Caco-2 (cell line): ENCODE measurements at regions not wholly inside any gene's neighbourhood (a gene's known extent, or its start where the extent isn't known, plus 50 kb on each side); places are given as distances from the start of the nearest gene placed in this dataset.

Experiments used
- BruUV-seq: library from RNA; stranded (reverse); fragments of 400-500 nt; replicated peaks from 2 replicates; lab custom pipeline; 2021; lab: Mats Ljungman, UMichigan
- CTCF ChIA-PET: fragments of 300-600 bp; sonication (Branson Sonifier 250); formaldehyde crosslinking; loops from one replicate; lab custom pipeline; 2022; ENCODE audit warnings: antibody characterized with exemption; lab: Charles Lee
- POLR2A ChIA-PET: fragments of 300-600 bp; sonication (Branson Sonifier 250); formaldehyde crosslinking; loops from one replicate; lab custom pipeline; 2022; ENCODE audit warnings: antibody characterized with exemption; lab: Charles Lee
- DNase-seq, 2 experiments: peaks; one replicate each; pipeline versions ENCODE4 v3.0.0 to v3.0.0-alpha.2; 2020 to 2022
- H3K27me3 ChIP-seq: replicated peaks from 2 replicates; pipeline ENCODE4 v1.6.0; 2011; ENCODE audit warnings: low read length; ENCODE audit not compliant: control insufficient read depth, insufficient read depth
- H3K36me3 ChIP-seq: 2 replicates; pipeline ENCODE4 v1.5.1; 2011; ENCODE audit warnings: low read length; ENCODE audit not compliant: control insufficient read depth, insufficient read depth
- H3K4me1 ChIP-seq: fragments of 250-450 bp; sonication (Bioruptor Pico); 2 replicates; pipeline ENCODE4 v1.5.1; 2020; ENCODE audit warnings: mild to moderate bottlenecking
- H3K4me3 ChIP-seq: 2 replicates; pipeline ENCODE4 v1.5.1; 2011; ENCODE audit warnings: low read depth, mild to moderate bottlenecking, control low read depth, low read length
- H3K9me3 ChIP-seq: fragments of 250-450 bp; sonication (Bioruptor Pico); 2 replicates; pipeline ENCODE4 v1.5.1; 2020; ENCODE audit warnings: mild to moderate bottlenecking, moderate library complexity
- H3K27ac Mint-ChIP-seq: one replicate; pipeline ENCODE4 v1.8.0; 2022; ENCODE audit warnings: mixed read lengths; ENCODE audit not compliant: unreplicated experiment
- H3K27me3 Mint-ChIP-seq: one replicate; pipeline ENCODE4 v1.8.0; 2022; ENCODE audit warnings: mixed read lengths; ENCODE audit not compliant: insufficient read depth, unreplicated experiment
- H3K36me3 Mint-ChIP-seq: one replicate; pipeline ENCODE4 v1.8.0; 2022; ENCODE audit warnings: mild to moderate bottlenecking, mixed read lengths; ENCODE audit not compliant: insufficient read depth, unreplicated experiment
- H3K4me1 Mint-ChIP-seq: one replicate; pipeline ENCODE4 v1.8.0; 2022; ENCODE audit warnings: low read depth, mixed read lengths; ENCODE audit not compliant: unreplicated experiment
- H3K4me3 Mint-ChIP-seq: one replicate; pipeline ENCODE4 v1.8.0; 2022; ENCODE audit warnings: mild to moderate bottlenecking, moderate library complexity, mixed read lengths; ENCODE audit not compliant: unreplicated experiment
- H3K9me3 Mint-ChIP-seq: one replicate; pipeline ENCODE4 v1.8.0; 2022; ENCODE audit warnings: mixed read lengths; ENCODE audit not compliant: unreplicated experiment
- intact Hi-C: fragments of 100-400 bp; cut with micrococcal nuclease; formaldehyde crosslinking; loops from one replicate; pipeline ENCODE4 v1.10.0; 2022; ENCODE audit not compliant: unreplicated experiment
- TF ChIP-seq, protein P1 (sequence below), 2 experiments: fragments of 200-600 bp in 1 of 2; IDR thresholded peaks; 1 replicate in 1 of 2; 2 replicates in 1 of 2; pipeline versions ENCODE4 v1.5.1 to v1.8.0; 2011 to 2022; ENCODE audit warnings: antibody characterized with exemption in 1 of 2, control low read depth in 1 of 2, inconsistent platforms in 1 of 2, low read depth in 1 of 2, low read length in 1 of 2, mild to moderate bottlenecking in 1 of 2, moderate library complexity in 1 of 2; ENCODE audit not compliant: insufficient read depth in 1 of 2, severe bottlenecking in 1 of 2, unreplicated experiment in 1 of 2

DNA sequence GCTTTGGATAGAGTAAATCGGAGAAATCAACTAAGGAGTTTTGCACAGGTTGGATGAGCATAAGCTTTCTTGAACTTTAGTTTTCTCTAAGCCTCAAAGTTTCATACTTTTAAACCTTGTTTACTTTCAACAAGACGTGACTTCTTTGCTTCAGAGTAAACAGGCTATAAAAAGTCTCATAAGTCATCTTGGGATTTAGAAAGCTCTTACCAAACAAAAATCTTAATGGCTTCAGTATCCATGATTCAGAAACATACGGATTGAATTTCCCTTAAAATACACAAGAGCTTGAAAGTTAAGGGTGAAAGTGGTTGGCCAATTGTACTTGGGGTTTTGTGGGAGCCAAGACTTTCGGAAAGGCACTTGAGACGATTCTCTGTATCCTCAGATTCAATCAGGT, 270.9 kb upstream of the ANKH start:
- TF ChIP-seq, protein P1, sequence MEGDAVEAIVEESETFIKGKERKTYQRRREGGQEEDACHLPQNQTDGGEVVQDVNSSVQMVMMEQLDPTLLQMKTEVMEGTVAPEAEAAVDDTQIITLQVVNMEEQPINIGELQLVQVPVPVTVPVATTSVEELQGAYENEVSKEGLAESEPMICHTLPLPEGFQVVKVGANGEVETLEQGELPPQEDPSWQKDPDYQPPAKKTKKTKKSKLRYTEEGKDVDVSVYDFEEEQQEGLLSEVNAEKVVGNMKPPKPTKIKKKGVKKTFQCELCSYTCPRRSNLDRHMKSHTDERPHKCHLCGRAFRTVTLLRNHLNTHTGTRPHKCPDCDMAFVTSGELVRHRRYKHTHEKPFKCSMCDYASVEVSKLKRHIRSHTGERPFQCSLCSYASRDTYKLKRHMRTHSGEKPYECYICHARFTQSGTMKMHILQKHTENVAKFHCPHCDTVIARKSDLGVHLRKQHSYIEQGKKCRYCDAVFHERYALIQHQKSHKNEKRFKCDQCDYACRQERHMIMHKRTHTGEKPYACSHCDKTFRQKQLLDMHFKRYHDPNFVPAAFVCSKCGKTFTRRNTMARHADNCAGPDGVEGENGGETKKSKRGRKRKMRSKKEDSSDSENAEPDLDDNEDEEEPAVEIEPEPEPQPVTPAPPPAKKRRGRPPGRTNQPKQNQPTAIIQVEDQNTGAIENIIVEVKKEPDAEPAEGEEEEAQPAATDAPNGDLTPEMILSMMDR (IDR thresholded peaks at IDR 0.05; ENCODE audit: insufficient read depth in 1 of 2, low read depth in 1 of 2, low read length in 1 of 2, severe bottlenecking in 1 of 2, unreplicated experiment in 1 of 2), result no peak
- Mint-ChIP-seq H3K4me1 (no peaks in the 10 kb centered on the region), H3K27me3 (peaks cover 20% of the 10 kb centered on the region), H3K36me3 (no peaks in the 10 kb centered on the region), H3K9me3 (no peaks in the 10 kb centered on the region), H3K27ac (no peak overlapping the region), H3K4me3 (no peak overlapping the region)
- ChIA-PET CTCF (interaction anchor here (0.6 kb wide), 1 partner anchor 126 kb away, joined by 4 read pairs; no protein-coding TSS in a partner anchor), POLR2A (no interaction called here)
- Histone ChIP-seq H3K27me3 (no peaks in the 10 kb centered on the region), H3K4me3 (no peak overlapping the region), H3K9me3 (peaks cover 4% of the 10 kb centered on the region; the same call in 1 of the 2 replicates), H3K36me3 (no peaks in the 10 kb centered on the region), H3K4me1 (no peaks in the 10 kb centered on the region)
- DNase-seq, result no peak
- intact Hi-C loops, result no loop called here
- BruUV-seq, result no TSS peak

DNA sequence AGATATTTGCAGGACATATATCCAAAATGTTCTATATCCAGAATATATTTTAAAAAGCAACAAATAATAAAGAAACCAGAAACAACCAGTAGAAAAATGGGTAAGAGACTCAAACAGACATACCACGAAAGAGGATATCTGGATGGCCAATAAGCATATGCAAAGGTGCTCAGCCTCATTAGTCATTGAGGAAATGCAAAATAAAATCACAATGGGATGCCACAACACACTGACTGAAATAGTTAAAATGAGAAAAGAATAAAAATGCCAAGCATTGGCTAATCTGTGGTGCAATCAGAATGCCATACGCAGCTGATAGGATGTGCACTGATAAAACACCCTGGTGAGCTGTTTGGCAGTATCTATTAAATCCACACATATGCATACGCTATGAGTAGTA, 265.8 kb upstream of the ANKH start:
- H3K36me3 ChIP-seq, result no peaks in the 10 kb centered on the region
- H3K27me3 ChIP-seq, result no peaks in the 10 kb centered on the region; the same call in 1 of the 2 replicates
- Mint-ChIP-seq H3K27me3 (peaks cover 27% of the 10 kb centered on the region), H3K36me3 (no peaks in the 10 kb centered on the region), H3K27ac (no peak overlapping the region), H3K4me3 (no peak overlapping the region), H3K4me1 (no peaks in the 10 kb centered on the region), H3K9me3 (no peaks in the 10 kb centered on the region)
- BruUV-seq, result no TSS peak
- no peaks in the 10 kb centered on the region for H3K4me1 ChIP-seq
- no peak for DNase-seq
- intact Hi-C loops, result no loop called here
- TF ChIP-seq, protein P1 (IDR thresholded peaks at IDR 0.05; ENCODE audit: insufficient read depth in 1 of 2, low read depth in 1 of 2, low read length in 1 of 2, severe bottlenecking in 1 of 2, unreplicated experiment in 1 of 2), result no peak
- H3K4me3 ChIP-seq, result no peak overlapping the region
- ChIA-PET POLR2A (no interaction called here), CTCF (no interaction called here)
- H3K9me3 ChIP-seq, result peaks cover 4% of the 10 kb centered on the region; the same call in 1 of the 2 replicates

DNA sequence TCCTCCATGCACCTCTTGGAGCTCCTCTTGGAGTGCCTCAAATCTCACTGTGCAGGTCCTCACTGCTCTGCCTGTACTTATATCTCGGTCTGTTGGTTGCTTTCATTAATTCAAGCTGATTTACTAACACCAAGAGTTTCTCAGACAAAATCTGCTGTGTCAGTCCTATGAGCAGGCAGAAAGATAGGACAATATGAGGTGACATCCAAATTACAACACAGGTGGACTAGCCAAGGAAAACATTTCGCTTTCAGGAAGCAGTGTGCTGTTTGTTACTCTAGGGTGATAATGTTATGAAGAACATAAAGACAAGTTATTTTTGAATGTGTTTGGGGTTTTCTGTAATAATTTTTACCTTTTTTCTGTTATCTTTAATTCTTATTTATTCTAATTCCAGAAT, 264.1 kb upstream of the ANKH start:
- Mint-ChIP-seq H3K27me3 (peaks cover 24% of the 10 kb centered on the region), H3K36me3 (no peaks in the 10 kb centered on the region), H3K27ac (no peak overlapping the region), H3K4me3 (no peak overlapping the region), H3K4me1 (no peaks in the 10 kb centered on the region), H3K9me3 (no peaks in the 10 kb centered on the region)
- H3K36me3 ChIP-seq, result no peaks in the 10 kb centered on the region
- H3K4me1 ChIP-seq, result no peaks in the 10 kb centered on the region
- ChIA-PET POLR2A (no interaction called here), CTCF (no interaction called here)
- TF ChIP-seq, protein P1 (IDR thresholded peaks at IDR 0.05; ENCODE audit: insufficient read depth in 1 of 2, low read depth in 1 of 2, low read length in 1 of 2, severe bottlenecking in 1 of 2, unreplicated experiment in 1 of 2), result no peak
- DNase-seq, result no peak
- H3K4me3 ChIP-seq, result no peak overlapping the region
- BruUV-seq, result no TSS peak
- no peaks in the 10 kb centered on the region; the same call in 1 of the 2 replicates for H3K27me3 ChIP-seq
- intact Hi-C loops, result no loop called here
- 0 out of 2 replicates have a peak, but pooled peaks cover 5% of the 10 kb centered on the region for H3K9me3 ChIP-seq
